ENCODE measurements at regions not wholly inside any gene's neighbourhood (a gene's known extent, or its start where the extent isn't known, plus 50 kb on each side); places are given as distances from the start of the nearest gene placed in this dataset.

DNA sequence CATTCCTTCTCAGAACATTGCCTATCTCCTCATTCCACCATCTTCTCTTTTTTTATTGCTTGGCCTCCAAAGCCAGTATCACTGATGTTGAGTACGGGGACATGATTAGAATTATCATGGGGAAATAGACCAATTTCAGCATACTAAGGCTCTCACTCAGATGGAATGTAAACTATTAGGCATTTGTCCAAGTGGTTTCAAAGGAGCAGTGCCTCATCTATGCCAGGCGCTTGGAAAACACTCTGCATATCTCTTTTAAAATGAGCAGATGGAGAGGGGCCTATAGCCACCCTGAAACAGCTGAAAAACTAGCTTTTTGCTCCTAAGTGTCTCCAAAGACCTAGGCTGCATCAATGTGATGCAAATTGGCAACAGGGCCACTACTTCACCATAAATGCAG lies 150.8 kb upstream of the DIPK2B start:
- no peak for DNase-seq

DNA sequence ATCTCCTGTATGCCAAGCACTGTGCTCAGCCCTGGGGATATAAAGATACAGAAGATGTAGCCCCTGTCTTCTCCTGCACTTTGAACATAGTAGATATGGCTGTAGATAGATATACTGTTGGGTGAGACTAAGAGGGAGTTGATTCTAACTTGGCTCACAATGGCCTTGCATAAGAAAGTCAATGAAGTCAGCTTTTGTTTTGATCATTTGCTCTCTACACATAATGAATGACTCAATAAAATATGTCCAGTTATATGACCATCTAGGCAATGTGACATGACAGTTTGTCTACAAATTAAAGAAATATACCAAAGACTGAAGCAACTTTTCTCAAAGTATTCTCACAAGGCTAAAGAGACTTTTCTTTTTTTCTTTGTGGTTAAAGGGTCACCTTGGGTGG lies 147.6 kb upstream of the DIPK2B start:
- DNase-seq: no peak

DNA sequence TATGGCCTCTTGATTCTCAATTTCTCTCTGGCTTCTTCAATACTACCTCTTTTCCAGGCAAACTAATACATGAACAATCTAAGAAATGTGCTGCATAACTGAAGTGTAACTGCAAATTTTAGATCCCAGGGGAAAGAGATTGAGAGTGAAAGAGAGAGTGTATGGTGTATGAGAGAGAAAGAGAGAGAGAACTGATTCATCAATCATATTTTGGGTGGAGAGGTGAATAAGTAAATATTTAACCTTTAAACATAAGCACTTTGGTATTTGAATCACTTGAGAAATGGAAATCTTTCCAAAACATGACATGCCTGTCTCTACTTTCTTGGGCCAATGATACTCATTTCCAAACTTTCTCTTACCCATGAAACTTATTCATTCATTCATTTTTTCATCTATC lies 147.2 kb upstream of the DIPK2B start:
- DNase-seq: no peak

DNA sequence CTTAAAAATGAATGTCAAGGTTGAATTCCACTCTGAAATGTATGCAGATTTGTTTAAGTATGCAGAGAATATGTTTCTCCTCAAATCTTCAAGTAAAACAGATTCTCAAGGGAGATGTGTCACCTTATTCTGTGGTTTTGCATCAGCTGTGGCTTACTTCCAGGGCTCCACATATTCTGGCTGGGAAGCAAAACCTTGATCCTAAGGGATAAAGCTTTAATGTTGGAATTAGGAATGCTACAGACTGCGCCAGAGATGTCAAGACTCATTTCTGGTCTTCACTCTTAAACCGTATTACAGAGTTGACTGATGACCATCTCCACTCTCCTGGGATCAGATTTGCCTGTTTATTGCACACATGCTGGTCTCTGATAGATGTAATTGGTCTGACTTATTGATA lies 143.9 kb upstream of the DIPK2B start:
- DNase-seq: no peak

DNA sequence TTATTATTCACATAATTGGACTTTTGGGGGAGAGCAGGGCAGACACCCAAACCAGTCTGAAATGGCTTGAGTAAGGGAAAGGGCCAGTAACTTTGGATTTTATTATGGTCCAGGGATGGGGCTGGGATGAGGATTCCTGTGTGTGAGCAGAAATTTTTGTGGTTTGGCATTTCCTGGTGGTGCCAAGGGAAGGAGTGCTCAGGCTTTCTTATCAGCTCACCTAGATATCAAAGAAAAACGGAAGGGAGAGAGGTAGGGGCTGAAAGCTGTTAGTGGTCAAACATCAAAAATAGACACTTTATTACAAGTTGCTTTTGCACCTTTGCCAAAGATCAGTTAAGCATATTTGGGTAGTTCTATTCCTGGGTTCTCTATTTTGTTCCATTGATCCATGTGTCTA lies 128.5 kb upstream of the DIPK2B start:
- no peak for DNase-seq

DNA sequence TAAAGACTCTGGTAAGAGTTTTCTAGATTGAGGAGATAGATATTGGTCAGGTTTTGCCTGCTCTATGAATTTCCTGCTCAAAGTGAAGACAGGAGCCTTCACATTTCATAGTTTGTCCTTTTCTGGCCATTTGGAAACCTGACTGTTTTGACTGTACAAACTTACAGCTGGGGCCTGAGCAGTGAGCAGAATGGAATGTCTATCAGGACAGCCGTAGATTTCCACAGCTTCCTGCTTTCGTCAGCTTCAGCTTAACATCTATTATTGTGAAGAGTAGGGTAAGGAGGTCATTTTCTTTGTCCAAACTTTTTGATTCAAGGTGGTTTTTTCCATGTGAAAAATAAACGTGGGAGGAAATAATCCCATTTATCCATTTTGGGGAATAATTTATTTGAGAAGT lies 124.3 kb upstream of the DIPK2B start:
- no peak for DNase-seq

DNA sequence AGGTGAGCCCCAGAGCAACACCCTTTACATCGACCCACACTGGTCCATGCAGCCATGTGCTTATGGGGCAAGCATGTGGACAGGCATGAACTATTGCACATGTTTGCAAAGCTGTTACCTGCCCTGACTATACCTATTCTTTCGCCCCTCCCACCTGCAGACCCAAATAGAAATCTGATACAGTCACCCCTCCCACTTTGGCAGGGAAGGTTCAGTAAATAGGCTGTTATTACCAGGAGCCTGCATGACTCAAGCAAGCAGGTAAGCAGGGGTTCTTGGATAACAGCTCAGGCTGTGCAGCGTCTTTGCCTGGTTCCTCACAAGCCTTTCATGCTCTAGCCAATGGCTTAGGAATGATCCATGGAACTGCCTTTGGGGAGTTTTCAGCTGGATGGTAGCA lies 122.7 kb upstream of the DIPK2B start:
- no peak for DNase-seq

DNA sequence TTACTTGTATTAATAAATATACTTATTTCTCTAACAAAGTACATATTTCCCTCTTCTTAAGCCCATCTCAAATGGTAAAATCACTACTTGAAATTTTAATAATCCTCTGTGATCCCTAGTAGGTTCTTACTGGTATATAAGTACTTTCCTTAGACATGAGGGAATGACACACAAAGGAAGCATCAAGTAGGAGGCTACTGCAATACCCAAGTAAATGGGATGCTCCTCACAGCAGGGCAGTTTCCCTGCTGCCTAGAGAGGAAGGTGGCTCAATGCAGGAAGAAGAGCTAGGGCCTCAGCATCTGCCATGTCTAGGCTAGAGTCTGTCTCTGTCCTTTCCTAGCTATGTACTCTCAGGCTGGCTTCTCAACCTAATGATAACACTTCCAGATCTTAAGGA lies 122.1 kb upstream of the DIPK2B start:
- no peak for DNase-seq

DNA sequence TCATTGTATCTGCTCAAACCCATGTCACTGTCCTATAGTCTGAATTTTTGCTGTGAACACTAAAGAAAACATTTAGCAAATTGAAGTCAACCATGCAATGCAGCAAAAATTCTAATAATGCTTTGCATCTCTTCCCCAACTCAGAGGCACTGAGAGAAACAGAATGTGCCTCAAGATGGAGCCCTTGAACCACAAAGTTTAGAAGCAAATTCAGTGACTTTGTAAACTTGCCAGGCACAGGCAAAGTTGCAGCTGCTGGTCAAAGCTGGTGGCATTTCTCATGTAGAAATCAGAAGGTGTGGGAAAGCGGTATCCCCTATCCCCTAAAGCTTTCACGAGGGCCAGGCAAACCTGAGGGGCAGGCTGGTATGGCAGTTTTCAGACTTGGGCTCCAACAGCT lies 121.7 kb upstream of the DIPK2B start:
- no peak for DNase-seq

DNA sequence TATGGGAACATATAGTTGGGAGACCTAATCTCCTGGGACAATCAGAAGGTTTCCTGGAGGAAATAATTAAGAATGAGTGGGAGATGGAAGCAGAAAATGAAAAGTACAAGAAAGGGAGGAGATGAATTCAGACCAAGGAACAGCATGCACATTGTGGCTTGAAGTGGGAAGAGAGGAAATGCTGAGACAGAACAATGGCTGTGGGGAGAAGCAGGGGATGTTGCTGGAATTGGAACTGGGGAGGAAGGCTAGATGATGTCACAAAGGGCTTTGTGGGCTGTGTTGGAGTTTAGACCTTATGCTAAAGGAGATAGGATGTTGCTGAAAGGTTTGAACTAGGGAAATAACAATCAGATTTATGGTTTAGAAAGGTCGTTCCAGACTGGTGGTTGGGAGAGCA lies 119.5 kb upstream of the DIPK2B start:
- DNase-seq: no peak

DNA sequence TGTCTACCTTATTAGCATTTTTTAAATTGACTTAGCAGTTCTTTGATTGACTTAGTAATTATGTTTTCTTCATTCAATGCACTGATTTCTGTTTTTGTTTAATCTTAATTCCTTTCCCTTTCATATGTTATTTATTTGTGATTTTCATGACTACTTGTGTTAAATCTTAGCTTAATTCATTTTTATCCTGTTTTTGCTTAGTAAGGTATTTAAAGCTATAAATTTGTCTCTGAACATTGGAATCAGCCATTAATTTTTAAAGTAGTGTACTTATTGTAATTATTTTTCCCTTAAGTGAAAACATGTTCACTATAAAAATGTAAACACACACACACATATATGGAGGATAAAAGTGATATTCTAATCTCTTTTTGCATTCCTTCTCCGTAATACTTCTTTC lies 109.1 kb upstream of the DIPK2B start:
- DNase-seq: no peak

DNA sequence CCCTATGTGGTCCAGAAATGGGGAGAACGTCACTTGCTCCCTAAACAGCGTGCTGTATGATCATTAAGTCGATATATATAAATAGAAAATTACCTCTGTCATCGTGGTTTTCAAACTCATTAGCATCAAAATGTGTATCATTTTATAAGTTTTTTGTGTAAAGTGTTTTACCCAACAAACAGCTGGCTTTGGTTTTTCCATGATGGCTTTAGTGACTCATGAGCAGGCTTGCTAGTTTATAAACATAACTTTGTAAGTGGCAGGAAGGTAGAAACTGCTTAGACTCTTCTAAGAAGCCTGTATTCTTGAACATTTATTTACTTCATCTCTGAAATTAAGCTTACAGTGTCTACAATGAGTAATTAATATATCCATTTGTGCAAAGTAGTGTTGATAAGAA lies 108.4 kb upstream of the DIPK2B start:
- no peak for DNase-seq

DNA sequence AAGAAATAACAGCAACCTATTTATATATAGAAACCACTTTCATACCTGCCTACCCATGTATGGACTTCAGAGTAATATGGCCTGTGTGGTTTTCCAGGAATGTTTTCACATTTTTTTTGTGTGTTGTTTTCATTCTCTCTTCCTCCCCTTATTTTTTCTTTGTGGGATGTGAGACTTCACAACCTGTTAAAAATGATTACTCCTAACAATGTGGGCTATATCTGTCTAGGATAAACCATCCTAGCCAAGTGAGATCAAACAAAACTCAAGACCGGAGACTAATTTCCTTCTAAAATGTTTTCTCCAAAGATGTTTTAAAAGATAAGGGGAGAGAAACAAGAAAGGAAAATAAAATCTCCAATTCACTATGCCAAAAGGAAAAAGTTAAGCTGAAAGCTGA lies 106.1 kb upstream of the DIPK2B start:
- DNase-seq: no peak

DNA sequence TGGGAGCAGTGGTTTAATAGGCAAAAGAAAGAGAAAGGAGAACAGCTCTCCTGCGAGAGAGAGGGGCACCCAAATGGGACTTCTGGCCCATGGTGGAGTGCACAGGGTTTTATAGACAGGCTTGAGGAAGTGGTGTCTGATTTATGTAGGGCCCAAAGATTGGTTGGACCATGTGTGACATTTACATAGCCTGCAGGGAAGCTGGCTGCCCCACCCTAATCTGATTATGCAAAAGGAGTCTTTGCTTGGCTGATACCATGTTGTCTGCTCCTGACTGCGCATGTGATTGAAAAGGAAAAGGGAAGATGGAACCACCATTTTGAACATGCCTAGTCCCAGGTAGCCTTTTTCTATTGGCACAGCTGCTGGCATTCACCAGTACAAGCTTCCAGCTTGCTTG lies 100.0 kb upstream of the DIPK2B start:
- no peak for DNase-seq

DNA sequence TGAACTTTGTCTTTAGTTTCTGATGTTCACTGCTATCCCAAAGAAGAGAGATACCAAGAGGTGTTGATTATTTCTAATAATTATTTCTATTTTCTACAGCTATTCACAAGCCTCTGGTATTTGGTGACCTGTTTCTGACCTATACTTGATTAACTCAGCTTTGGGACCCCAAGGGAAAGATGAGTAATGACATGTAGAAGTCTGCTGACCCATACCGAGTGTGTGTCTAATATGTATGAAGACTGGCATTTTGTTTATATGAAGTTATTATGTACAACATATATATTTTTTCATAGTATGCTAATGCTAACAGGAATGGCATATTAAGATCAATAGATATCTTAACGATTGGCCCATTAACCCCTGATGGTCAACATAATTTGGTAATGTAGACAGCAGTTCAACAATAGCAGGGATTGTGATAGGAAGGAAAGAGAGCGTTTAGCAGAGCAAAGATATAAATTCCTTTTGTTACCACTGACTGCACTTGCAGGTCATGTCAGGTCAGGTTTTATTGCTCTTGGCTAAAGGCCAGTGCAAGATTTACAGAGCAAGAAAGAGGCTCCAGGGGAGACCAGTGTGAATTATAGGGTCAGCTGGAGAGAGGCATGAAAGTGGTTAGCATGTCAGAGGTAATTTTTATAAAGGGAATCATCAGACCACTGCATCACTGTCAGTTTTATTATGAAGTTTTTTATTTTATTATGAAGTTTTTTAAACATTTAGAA lies 94.7 kb upstream of the DIPK2B start:
- DNase-seq: no peak

DNA sequence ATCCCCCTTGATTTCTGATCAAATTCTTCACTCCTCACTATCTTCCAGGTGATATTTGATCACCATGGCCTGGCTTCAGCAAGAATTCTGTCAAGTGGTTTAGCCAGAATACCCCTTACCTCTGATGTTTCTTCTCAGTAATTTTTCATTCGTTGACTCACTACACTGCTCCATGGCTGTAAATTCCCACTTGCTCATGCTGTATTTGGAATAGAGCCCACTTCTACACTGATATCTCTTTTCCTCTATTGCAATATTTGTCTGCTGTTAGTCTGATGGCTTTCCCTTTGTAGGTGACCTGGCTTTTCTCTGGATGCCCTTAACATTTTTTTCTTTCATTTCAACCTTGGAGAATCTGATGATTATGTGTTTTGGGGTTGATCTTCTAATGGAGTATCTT lies 73.9 kb upstream of the DIPK2B start:
- no peak for DNase-seq

DNA sequence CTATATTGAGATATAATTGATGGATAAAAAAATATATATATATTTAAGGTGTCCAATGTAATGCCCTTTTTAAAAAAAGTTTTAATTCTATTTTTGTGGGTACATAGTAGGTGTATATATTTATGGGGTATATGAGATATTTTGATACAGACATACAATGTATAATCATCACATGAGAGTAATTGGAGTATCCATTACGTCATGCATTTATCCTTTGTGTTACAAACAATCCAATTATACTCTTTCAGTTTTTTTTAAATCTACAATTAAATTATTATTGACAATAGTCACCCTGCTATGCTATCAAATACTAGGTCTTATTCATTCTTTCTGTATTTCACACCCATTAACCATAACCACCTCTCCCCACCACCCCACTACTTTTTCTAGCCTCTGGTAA lies 66.3 kb upstream of the DIPK2B start:
- DNase-seq: no peak

DNA sequence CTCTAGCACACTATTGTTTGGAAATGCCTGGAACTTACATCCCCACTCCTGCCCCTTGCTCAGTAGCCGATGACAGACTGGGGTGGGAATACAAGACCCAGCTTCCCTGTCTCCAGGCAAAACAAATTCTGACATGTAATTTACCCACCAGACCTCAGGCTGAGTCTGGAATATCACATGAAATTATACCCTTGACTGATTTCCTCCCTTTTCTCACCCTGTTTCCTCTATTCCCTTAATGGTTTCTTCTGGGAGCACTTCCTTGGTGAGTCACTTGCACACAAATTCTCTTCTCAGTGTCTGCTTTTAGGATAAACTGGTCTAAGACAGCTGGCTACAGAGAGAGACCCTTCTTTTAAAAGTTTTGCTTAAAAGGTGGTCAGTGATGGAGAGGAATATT lies 65.8 kb upstream of the DIPK2B start:
- DNase-seq: no peak

DNA sequence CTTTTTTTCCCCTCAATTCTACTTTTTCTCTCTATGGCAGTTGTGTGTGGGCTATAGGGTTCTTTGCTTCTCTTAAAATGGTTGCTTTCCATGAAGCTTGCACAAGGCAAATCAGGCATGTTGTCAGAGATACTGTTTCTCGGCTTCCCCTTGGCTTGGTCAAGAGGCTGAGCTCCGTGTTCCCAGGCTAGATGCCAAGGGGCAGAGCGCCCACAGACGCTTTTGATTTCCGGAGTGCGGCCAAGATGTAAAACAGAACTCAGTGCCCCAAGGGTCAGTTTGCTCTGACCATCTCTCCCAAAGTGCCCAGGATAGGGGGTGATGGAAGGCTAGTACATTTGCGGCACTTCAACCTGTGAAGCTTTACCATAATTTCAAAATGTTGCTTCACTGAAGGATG lies 64.2 kb upstream of the DIPK2B start:
- DNase-seq: no peak

DNA sequence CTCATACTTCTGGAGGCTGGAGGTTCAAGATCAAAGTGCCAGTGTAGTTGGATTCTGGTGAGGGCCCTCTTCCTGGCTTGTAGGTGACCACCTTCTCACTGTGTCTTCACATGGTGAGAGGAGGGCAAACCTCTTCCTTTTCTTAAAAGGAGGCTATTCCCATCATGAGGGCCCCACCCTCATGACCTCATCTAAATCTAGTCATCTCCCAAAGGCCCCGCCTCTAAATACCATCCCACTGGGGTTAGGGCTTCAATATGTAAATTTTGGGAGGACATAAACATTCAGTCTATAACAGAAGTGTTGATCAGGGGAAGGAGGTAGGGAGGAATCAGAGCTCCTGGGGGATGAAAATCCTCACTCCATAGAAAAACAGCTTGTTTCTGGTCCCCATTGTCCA lies 60.8 kb upstream of the DIPK2B start:
- DNase-seq: no peak

DNA sequence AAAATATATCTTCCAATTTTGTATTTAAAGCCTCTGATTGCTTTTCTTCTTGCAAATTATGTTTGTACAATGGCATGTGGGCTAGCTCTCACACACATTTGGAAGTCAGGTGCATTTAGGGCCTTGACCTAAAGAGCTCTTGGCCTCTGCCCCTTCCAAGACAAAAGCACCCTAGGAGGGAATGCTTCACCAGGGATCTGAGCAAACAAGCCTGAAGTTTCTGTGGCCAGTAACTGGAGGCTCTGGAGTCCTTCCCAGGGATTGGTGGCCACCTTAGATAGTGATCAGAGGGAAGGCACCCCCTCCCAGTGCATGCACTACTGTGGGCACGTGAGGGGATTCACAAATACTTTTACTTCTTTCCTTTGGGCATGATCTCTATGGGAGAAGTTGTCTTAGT lies 60.3 kb upstream of the DIPK2B start:
- no peak for DNase-seq

DNA sequence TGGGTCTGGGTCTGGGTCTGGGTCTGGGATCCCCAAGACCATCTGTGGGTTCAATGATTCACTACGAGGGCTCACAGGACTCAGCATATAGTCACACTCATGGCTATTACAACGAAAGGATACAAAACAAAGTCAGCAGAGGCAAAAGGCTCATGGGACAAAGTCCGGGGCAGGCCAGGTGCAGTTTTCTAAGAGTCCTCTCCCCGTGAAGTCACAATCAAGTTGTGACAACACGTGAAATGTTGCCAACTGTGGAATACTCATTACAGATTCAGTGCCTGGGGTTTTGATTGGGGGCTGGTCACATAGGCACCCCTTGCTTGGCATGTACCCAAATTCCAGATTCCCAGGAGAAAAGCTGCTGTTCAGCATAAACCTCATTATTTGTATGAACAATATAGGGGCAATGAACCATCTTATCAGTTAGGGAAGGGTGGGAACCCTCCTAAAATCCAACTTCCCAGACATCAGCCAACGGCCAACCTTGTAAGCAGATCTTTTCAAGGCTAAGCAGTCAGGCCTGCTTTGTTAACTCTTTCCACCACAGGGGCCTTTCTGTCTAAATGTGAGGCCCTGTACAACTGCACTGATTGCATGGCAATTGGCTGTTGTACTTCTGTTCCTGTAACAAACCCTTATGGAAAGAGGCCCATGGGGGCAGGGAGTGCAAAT lies 58.2 kb upstream of the DIPK2B start:
- no peak for DNase-seq

Measured in CD4-positive, alpha-beta T cell treated with Interleukin-15 for 1 hour (primary cell).